Mucosa of descending colon (tissue), 3 donors: ENCODE measurements at regions not wholly inside any gene's neighbourhood (a gene's known extent, or its start where the extent isn't known, plus 50 kb on each side); places are given as distances from the start of the nearest gene placed in this dataset.

Source experiments
- ATAC-seq: fragments of 200-7000 bp; cut with Tn5 transposase; one replicate; pipeline ENCODE4 v1.9.1; 2020; ENCODE audit warnings: mild to moderate bottlenecking, moderate library complexity
- DNase-seq, 3 donors: peaks; one replicate each; pipeline ENCODE4 v3.0.0-alpha.2; 2020
- H3K36me3 ChIP-seq: fragments of 200-600 bp; one replicate; pipeline ENCODE4 v1.8.0; 2021; ENCODE audit warnings: low read depth, mild to moderate bottlenecking
- H3K4me1 ChIP-seq: fragments of 200-600 bp; one replicate; pipeline ENCODE4 v1.8.0; 2021; ENCODE audit warnings: low read depth, mild to moderate bottlenecking
- H3K4me3 ChIP-seq: fragments of 200-600 bp; one replicate; pipeline ENCODE4 v1.8.0; 2021; ENCODE audit warnings: mild to moderate bottlenecking
- H3K9me3 ChIP-seq: fragments of 200-600 bp; one replicate; pipeline ENCODE4 v1.8.0; 2021; ENCODE audit warnings: mild to moderate bottlenecking
- intact Hi-C, 2 donors: fragments of 100-400 bp; cut with DNase I in 1 of 2; cut with micrococcal nuclease in 1 of 2; formaldehyde crosslinking; loops; one replicate each; pipeline versions ENCODE4 v1.11.0 to v1.11.1; 2022; cut with DNase I, micrococcal nuclease
- TF ChIP-seq, protein P1 (sequence below): fragments of 200-600 bp; IDR thresholded peaks from one replicate; pipeline ENCODE4 v1.8.0; 2022; ENCODE audit warnings: antibody characterized with exemption, mild to moderate bottlenecking
- donor health status: DM: no; HTN: no; CAD: no; lungs with moderate emphysema.
- donor health status: DM: no; HTN: no; CAD: no.
- donor health status: DM: no; HTN: yes; CAD: no.

DNA sequence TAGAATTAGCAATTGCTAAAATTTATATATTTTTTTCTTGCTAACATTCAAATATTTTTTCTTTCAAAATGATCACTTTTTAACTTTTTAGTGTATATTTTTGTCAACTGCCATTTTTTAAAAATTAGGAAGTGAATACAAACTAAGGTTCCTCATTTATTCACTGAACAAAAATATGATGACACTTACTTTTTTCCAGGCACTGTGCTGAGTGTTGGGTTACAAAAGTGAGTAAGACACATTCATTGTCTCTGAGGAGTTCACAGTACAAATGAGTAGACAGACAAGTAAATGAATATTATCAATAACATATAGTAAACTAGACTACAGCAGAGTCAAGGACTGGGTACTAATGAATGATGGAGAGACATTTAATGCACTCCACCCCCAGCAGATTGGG lies 543.5 kb downstream of the PDHA2 start:
- no peaks in the 10 kb centered on the region for H3K36me3 ChIP-seq
- H3K4me1 ChIP-seq: no peaks in the 10 kb centered on the region
- H3K4me3 ChIP-seq: no peak overlapping the region
- DNase-seq (no peak), ATAC-seq (no peak)
- intact Hi-C loops: no loop called here
- H3K9me3 ChIP-seq: no peaks in the 10 kb centered on the region
- TF ChIP-seq, protein P1, sequence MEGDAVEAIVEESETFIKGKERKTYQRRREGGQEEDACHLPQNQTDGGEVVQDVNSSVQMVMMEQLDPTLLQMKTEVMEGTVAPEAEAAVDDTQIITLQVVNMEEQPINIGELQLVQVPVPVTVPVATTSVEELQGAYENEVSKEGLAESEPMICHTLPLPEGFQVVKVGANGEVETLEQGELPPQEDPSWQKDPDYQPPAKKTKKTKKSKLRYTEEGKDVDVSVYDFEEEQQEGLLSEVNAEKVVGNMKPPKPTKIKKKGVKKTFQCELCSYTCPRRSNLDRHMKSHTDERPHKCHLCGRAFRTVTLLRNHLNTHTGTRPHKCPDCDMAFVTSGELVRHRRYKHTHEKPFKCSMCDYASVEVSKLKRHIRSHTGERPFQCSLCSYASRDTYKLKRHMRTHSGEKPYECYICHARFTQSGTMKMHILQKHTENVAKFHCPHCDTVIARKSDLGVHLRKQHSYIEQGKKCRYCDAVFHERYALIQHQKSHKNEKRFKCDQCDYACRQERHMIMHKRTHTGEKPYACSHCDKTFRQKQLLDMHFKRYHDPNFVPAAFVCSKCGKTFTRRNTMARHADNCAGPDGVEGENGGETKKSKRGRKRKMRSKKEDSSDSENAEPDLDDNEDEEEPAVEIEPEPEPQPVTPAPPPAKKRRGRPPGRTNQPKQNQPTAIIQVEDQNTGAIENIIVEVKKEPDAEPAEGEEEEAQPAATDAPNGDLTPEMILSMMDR: no peak

DNA sequence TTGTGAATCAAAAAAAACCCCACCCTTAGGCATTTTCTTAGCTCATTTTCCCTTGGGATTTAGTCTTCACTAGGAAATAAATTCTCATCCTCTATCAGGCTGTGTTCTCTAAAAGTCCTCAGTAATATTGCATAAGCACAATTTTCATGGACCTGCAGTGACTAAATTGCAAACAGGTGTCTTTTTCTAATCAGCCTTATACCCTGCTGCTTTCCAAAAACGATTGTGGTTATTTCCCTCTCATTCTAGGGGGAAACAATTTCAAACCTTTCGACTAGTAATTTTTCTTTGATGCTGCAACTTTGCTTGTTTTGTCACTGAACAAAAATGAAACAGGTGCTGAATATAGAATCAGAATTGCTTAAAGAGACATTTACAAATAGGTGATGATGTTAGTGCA lies 549.9 kb downstream of the PDHA2 start:
- intact Hi-C loops: no loop called here
- TF ChIP-seq, protein P1: no peak

DNA sequence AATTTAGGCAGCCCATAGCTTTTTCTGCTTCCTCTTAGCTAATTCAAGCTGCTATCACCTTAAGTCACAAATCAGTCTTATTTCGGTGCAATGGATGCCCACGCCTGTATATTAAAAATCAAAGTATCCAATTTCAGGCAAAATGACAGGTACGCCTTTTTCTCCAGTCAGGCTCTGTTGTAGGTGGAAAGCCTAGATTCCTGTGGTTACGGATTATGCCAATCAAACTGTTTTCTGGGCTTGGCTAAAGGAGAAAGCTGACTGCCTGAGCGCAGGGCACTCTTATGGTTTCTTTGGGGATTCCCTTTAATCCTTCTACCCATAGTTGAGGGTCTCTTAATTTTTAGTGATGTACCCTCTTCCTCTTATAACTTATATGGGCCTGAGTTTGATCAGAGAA lies 550.5 kb downstream of the PDHA2 start:
- TF ChIP-seq, protein P1: no peak
- DNase-seq (no peak), ATAC-seq (no peak)
- intact Hi-C loops: no loop called here
- H3K9me3 ChIP-seq: no peaks in the 10 kb centered on the region
- H3K4me1 ChIP-seq: no peaks in the 10 kb centered on the region
- H3K36me3 ChIP-seq: no peaks in the 10 kb centered on the region
- no peak overlapping the region for H3K4me3 ChIP-seq

More for the DNA sequence above, 549.9 kb downstream of the PDHA2 start:
- H3K9me3 ChIP-seq: no peaks in the 10 kb centered on the region
- H3K4me3 ChIP-seq: no peak overlapping the region
- DNase-seq: no peak
- no peaks in the 10 kb centered on the region for H3K36me3 ChIP-seq
- ATAC-seq: no peak
- H3K4me1 ChIP-seq: no peaks in the 10 kb centered on the region

DNA sequence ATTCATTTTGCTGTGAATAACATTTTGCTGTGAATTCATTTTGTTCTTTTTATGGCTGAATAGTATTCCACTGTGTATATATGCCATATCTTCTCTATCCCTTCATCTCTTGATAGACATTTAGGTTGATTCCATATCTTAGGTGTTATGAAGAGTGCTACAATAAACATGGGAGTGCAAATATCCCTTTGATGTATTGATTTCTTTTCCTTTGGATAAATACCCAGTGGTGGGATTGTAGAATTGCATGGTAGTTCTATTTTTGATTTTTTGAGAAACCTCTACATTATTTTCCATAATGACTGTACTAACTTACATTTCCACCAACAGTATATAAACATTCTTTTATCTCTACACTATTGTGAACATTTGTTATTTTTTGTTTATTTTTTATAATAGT lies 555.9 kb downstream of the PDHA2 start:
- no peak overlapping the region for H3K4me3 ChIP-seq
- intact Hi-C loops: no loop called here
- TF ChIP-seq, protein P1: no peak
- no peak for ATAC-seq
- no peak for DNase-seq
- no peaks in the 10 kb centered on the region for H3K9me3 ChIP-seq
- no peaks in the 10 kb centered on the region for H3K36me3 ChIP-seq
- no peaks in the 10 kb centered on the region for H3K4me1 ChIP-seq

DNA sequence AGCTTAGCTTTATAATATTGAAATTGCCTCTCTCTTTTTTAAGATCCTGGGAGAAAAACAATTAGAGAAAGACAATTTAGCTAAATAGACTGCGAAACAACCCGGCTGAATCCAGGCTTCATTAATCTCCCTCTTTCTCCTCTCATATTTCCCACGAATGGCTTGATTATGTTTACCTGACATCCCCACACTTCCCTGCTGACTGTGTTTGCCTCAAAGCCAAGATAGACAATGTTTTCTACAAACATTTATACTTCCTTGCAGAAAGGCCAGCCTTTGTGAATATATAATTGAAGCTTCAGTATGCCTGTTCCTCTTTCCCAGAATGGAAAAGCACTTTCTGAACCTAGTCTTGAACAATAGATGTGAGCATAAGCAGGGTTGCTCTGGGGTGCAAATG lies 566.8 kb downstream of the PDHA2 start:
- H3K4me1 ChIP-seq: no peaks in the 10 kb centered on the region
- DNase-seq (no peak), ATAC-seq (no peak)
- H3K9me3 ChIP-seq: no peaks in the 10 kb centered on the region
- H3K4me3 ChIP-seq: no peak overlapping the region
- H3K36me3 ChIP-seq: no peaks in the 10 kb centered on the region
- intact Hi-C loops: no loop called here
- TF ChIP-seq, protein P1: no peak

DNA sequence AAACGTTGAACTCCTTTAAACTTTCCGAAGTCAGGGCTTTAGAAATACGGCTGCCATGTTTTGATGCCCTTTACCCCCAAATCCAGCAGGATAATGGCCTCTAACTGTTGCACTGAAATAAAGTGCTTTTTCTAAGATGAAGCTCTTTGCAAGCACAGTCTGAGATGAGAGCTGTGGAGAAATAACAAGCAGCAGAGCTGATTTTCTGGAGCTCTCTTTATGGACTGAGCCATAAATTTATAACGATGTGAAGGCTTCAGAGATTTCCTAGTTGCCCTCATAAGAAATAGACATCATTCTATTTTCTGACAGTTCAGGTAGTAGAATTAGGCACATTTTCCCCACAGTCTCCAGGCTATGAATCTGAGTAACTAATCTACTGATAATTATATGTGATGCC lies 567.3 kb downstream of the PDHA2 start:
- Histone ChIP-seq H3K4me3 (no peak overlapping the region), H3K9me3 (no peaks in the 10 kb centered on the region), H3K36me3 (no peaks in the 10 kb centered on the region), H3K4me1 (no peaks in the 10 kb centered on the region)
- DNase-seq (no peak), ATAC-seq (no peak)
- TF ChIP-seq, protein P1: no peak
- intact Hi-C loops: no loop called here
